NCI-H1092 treated with DMSO at 0.1 percent for 48 hours (cell line): ENCODE measurements at regions not wholly inside any gene's neighbourhood (a gene's known extent, or its start where the extent isn't known, plus 50 kb on each side); places are given as distances from the start of the nearest gene placed in this dataset.

Source experiments
- DNase-seq: peaks from one replicate; lab custom pipeline; 2025; lab: John Stamatoyannopoulos, UW

DNA sequence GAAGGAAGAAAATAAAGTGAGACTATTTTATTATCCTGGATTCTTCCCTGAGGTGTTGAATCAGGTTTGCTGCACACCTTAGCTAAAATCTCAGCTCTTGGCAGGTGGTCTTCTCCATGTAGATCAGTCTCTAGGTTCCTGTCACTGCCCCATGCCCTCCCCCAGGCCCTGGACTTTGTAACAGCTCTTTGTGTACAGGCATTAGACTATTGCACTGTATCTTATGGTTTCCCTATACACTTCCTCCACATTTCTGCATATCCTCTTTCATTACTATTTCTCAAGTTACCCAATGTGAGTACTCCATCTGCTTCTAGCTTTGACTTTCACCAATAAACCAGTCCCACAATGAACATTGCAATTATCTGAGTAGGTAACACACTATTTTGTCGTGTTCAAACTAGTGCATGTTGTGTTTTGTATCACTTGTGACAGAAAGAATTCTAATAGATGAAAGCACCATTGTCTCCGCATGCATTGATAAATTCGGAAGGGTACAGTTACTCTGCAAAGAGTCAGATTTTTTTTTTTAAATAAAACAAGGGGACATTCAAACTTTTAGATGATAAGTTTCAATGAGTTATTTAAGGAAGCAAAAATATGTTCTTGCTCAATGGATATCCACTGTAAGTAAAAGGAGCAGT is 1348.7 kb upstream of the C9orf72 start:
- DNase-seq: no peak

- DNase-seq: no peak
These were observed 1349.6 kb upstream of the C9orf72 start for GRCh38 chr9:28922891-28923290.

DNA sequence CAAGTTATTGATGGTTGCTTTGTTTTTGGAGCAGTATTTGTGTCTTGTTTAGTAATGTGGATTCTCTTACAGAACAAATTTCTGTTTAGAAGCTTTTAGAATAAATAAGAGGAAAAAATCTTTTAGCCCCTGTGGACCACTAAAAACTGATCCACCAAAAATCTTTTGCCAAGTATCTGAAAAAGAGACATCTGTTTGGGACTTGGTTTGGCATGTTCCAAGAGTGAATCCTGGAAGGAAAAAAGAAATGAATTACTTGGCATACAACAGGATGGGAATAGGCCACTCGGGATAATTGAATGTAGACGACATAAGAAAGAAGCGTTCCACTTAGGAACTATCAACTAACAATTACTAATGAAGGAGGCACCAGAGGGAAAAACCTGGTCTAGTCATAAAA is 1350.1 kb upstream of the C9orf72 start:
- no peak for DNase-seq

DNA sequence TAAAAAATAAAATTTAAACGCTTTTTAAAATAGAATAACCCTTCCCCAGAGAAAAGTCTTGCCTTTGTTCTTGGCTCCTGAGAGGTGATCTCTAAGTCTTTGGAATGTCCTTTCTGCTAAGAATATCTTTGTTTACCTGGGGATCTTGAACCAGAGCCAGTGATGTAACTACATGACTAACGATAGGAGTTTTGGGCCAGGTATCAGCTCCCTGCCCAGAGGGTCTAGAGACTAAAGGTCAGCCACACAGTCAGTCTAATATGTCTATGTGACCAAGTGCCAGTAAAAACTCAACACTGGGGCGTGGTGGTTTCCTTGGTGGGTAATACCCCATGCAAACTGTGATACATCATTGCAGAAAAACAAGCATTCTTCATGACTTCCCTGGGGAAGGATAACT is 1351.9 kb upstream of the C9orf72 start:
- no peak for DNase-seq

- no peak for DNase-seq
These were observed 1353.0 kb upstream of the C9orf72 start for GRCh38 chr9:28926306-28926705.

- no peak for DNase-seq
These were observed 1354.4 kb upstream of the C9orf72 start for GRCh38 chr9:28927691-28928090.

GRCh38 chr9:28929433-28929832 is 1356.2 kb upstream of the C9orf72 start:
- no peak for DNase-seq

- no peak for DNase-seq
These were observed 1357.5 kb upstream of the C9orf72 start for GRCh38 chr9:28930766-28931165.

DNA sequence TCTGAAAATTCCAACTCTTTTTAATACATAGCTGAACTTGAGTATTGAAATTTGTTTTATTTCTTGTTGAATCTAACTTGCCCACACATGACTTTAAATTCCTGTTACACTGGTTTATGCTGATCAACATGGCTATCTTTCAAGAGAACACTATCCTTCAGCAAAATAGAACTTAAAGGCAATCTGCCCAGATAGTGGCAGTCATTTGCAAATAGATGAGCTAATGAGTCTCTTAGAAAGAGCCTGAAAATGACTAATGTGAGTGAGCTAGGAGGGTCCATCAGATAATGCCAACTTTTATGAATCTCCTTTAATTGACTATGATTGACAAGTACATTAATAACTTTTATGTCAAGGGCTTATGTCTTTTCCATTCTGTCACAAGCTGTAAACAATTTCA is 1360.8 kb upstream of the C9orf72 start:
- DNase-seq: no peak

DNA sequence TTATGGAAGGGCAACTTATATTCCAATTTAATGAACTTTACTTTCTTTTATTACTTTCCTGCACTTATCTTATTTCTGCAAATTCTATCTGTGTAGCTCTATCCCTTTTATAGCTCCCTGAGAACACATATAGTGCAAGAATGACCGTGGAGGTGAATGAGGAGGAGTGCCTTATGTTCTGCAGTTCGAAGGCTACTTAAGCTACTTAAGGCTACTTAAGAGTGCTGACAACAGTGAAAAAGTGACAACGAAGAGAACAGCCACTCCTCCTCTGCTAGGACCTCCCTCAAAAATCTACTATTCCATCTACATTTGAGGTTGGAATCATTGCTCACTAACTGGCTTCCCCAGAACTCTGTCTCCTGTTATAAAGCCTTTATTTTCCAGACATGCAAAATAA is 1365.7 kb upstream of the C9orf72 start:
- DNase-seq: no peak

DNA sequence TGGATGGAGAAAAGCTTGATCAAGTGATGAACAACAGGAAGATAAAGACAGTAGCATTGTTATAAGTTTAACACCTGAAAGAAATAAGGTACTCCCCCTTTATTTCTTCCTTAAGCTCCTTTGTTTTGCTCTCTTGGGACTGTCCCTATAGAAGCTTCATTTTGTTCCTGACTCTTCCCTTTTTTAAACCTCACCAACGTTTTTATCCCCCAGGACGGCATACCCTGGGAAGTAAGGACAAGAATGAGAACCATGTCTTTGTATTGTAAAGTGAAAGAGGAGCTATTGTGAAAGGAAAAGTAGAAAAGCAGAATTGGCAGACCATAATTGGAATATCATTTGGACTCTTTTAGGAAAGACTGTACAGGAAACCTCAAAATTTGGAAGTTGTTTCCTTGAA is 1368.6 kb upstream of the C9orf72 start:
- no peak for DNase-seq

DNA sequence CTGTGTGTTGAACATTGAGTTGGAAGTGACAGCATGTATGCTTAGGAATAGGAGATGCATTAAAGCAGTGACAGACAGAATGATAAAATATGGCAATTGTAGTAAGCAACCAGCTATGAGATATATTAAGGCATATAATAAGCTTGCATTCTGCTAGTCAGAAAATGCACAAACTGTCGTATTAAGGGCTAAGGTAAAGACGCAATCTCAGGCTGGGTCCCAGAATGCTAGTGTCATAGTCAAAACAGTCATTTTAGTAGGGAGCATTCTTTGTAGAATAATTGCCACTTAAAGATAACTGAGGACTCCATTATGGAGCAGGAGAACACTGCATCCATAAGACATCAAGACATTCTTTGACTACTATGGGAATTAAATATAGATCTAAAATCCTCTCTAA is 1369.7 kb upstream of the C9orf72 start:
- DNase-seq: no peak

- no peak for DNase-seq
These were observed 1373.4 kb upstream of the C9orf72 start for GRCh38 chr9:28946648-28947047.

DNA sequence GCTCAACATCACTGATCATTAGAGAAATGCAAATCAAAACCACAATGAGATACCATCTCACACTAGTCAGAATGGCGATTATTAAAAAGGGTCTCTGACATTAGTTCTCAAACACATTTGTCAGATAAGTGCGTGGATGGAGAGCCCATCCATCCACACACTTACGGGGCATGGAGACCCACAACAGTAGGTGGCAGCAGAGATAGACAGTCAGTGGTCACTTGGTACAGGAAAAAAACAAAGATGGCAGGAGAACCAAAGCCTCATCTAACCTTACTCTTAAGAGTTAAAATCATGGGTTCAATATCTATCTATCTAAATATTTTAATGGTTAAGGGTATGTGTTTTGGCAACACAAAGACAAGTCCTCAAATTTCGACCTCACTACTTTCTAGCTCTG is 1378.7 kb upstream of the C9orf72 start:
- DNase-seq: no peak

DNA sequence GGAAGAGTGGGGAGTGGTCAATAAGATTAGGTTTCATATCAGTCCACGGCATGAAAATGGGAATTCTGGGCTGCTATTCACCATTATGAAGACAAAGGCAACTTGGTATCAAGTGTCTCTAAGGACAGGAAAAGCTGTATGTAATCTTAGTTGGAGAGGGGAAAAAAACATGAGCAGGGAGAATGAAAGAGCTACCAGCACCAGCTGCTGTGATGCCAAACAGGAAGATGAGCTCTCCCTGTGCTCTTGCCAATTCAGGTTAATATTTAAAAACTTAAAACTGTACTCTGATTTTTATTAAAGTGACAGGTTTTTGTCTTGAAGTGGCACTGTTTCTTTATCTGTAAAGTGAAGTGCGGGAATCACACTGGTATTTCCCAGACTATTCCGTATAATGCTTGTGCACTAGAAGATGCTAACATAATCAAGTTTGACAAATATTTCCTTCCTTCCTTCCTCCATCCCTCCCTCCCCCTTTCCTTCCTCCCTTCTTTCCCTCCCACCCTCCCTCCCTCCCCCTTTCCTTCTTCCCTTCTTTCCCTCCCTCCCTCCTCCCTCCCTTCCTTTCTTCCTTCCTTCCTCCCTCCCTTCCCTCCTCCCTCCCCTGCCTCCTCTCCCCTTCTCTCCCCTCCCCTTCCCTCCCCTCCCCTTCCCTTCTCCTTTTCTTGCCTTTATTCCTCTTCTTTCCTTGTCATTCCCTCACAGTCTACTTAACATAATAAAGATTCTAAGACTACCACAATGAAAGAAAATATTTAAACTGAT is 1383.0 kb upstream of the C9orf72 start:
- peak; percentile 83 for DNase-seq

DNA sequence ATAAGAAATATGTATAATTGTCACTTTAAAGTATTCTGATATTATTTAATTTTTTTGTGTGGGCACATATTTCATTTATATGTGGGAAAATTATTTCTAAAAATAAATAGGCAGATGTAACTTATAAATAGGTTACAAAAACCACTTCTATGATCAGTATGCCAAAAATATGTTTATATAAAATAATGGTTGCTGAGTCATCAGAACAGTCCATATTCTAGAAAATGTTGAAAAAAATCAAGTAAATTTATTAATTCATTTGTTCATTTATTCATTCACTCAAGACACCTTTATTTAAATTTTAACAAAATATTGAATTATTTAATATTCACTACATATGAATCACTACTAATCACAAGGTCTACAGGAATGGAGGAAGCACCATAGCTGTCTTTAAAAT is 1387.3 kb upstream of the C9orf72 start:
- DNase-seq: no peak

DNA sequence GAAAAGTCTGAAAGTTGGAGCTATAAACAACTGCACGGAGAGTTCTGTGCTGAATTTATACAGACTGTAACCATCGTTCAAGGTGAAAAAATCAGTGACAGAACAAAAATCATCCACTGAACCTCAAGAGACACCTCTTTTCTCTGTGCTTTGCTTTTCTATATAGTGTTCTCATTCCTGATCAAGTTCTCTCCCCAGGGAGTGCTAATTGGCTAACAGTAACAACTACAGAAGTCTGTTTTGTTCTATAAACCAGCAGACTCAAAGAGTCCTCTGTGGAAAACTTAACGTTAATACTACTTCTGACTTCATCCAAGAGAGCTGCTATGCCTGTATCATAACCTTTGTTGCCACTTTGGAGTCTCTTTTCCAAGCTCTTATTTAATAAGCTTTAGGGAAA is 1388.3 kb upstream of the C9orf72 start:
- DNase-seq: no peak

DNA sequence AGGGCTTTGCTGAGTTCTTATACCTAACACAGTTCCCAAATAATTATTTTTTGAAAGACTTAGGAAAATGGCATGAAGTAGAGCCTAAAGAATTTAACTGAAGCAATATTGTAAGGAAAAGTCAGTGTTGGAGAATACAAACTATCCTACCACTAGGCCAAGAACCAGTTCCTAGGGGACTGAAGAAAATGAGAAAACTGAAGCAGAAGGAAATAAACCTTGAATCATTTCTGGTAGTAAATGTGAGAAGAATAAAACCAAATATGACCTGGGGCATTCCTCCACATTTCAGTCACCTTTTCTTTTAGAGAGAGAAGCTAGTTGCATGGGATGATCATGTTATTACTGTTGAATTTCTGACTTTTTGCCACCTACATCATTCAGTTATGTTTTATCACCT is 1393.9 kb upstream of the C9orf72 start:
- no peak for DNase-seq

GRCh38 chr9:28970241-28970654 is 1397.0 kb upstream of the C9orf72 start:
- DNase-seq: no peak

- DNase-seq: no peak
These were observed 1398.6 kb upstream of the C9orf72 start for GRCh38 chr9:28971881-28972280.

DNA sequence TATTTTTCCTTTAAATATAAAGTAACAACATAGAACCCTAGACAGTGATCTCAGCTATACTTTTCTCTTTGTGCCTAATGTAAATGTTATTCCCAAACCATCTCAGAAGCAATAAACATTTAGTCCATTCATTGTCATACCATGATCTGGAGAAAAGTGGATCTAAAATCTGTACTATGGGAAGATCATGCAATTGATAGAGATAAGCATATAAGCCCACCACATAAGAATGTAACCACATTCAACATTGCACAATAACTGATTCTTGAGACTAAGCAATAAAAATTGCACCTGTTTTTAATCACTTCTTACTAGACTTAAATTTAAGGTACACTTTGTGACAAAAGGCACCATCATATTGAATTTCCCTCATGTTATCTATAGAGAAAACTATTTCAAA is 1403.0 kb upstream of the C9orf72 start:
- no peak for DNase-seq

GRCh38 chr9:28976684-28977083 is 1403.4 kb upstream of the C9orf72 start:
- no peak for DNase-seq

GRCh38 chr9:28981129-28981528 is 1407.8 kb upstream of the C9orf72 start:
- DNase-seq: no peak

- no peak for DNase-seq
These were observed 1408.4 kb upstream of the C9orf72 start for GRCh38 chr9:28981711-28982110.
